GM08714 (cell line): ENCODE measurements at regions not wholly inside any gene's neighbourhood (a gene's known extent, or its start where the extent isn't known, plus 50 kb on each side); places are given as distances from the start of the nearest gene placed in this dataset.

Experiments
- H3K4me3 ChIP-seq: fragments of 200-500 bp; sonication (Bioruptor generic); 2 replicates; pipeline ENCODE4 v1.5.1; 2014; ENCODE audit warnings: mild to moderate bottlenecking, low read length, inconsistent platforms
- ZNF274 ChIP-seq: IDR thresholded peaks from 2 replicates; pipeline ENCODE4 v1.6.1; 2012; ENCODE audit warnings: mild to moderate bottlenecking, low read depth, low read length

- no peak for TF ChIP-seq ZNF274
- no peak overlapping the region for H3K4me3 ChIP-seq
Observed at GRCh38 chr6:92363111-92363510, 1056.2 kb downstream of the EPHA7 start.

- no peak overlapping the region for H3K4me3 ChIP-seq
- no peak for TF ChIP-seq ZNF274
Observed at GRCh38 chr6:92362404-92362803, 1057.0 kb downstream of the EPHA7 start.

- TF ChIP-seq ZNF274 = no peak
- no peak overlapping the region for H3K4me3 ChIP-seq
Observed at GRCh38 chr6:92361990-92362389, 1057.4 kb downstream of the EPHA7 start.

GRCh38 chr6:92354270-92354829, 1065.0 kb downstream of the EPHA7 start:
- no peak overlapping the region for H3K4me3 ChIP-seq
- TF ChIP-seq ZNF274 = no peak

GRCh38 chr6:92352130-92352529, 1067.2 kb downstream of the EPHA7 start:
- no peak for TF ChIP-seq ZNF274
- no peak overlapping the region for H3K4me3 ChIP-seq

GRCh38 chr6:92341201-92341600, 1078.2 kb downstream of the EPHA7 start:
- TF ChIP-seq ZNF274 = no peak
- H3K4me3 ChIP-seq = no peak overlapping the region

GRCh38 chr6:92339936-92340640, 1079.3 kb downstream of the EPHA7 start:
- no peak overlapping the region for H3K4me3 ChIP-seq
- TF ChIP-seq ZNF274 = no peak

- H3K4me3 ChIP-seq = no peak overlapping the region
- no peak for TF ChIP-seq ZNF274
Observed at GRCh38 chr6:92337571-92337970, 1081.8 kb downstream of the EPHA7 start.

GRCh38 chr6:92329208-92329847, 1090.0 kb downstream of the EPHA7 start:
- no peak for TF ChIP-seq ZNF274
- no peak overlapping the region for H3K4me3 ChIP-seq

- TF ChIP-seq ZNF274 = no peak
- no peak overlapping the region for H3K4me3 ChIP-seq
Observed at GRCh38 chr6:92315312-92315711, 1104.0 kb downstream of the EPHA7 start.

- H3K4me3 ChIP-seq = no peak overlapping the region
- TF ChIP-seq ZNF274 = no peak
Observed at GRCh38 chr6:92297101-92297500, 1122.3 kb downstream of the EPHA7 start.

- no peak for TF ChIP-seq ZNF274
- H3K4me3 ChIP-seq = no peak overlapping the region
Observed at GRCh38 chr6:92292067-92292466, 1127.3 kb downstream of the EPHA7 start.

GRCh38 chr6:92289831-92290230, 1129.5 kb downstream of the EPHA7 start:
- no peak overlapping the region for H3K4me3 ChIP-seq
- TF ChIP-seq ZNF274 = no peak

GRCh38 chr6:92281571-92282076, 1137.7 kb downstream of the EPHA7 start:
- no peak overlapping the region for H3K4me3 ChIP-seq
- no peak for TF ChIP-seq ZNF274

GRCh38 chr6:92275150-92275549, 1144.2 kb downstream of the EPHA7 start:
- TF ChIP-seq ZNF274 = no peak

More at GRCh38 chr6:92275150-92275549, 1144.2 kb downstream of the EPHA7 start:
- H3K4me3 ChIP-seq = no peak overlapping the region
